ENCODE measurements at regions not wholly inside any gene's neighbourhood (a gene's known extent, or its start where the extent isn't known, plus 50 kb on each side); places are given as distances from the start of the nearest gene placed in this dataset.
"Not testable (repeated sequence)": the region's sequence is repeated elsewhere in the genome, so short reads cannot be mapped to it uniquely, and the experiment has no call there.

DNA sequence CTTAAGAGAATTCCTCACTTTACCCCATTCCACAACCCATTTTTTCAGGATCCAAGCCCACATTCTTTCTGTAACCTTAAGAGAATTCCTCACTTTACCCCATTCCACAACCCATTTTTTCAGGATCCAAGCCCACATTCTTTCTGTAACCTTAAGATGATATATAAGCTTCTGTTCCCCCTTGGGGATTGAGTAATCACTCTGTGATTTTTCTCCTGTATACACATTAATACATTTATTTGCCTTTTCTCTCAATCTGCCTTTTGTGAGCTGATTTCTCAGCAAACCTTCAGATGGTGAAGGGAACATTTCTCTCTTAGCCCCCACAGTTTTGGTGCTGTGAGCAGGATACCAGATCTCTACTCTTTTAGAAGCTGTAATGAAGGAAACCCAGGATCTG, 494.1 kb downstream of the TMEM135 start:
- TF ChIP-seq EP300, POLR2A (IDR thresholded peaks at IDR 0.05): not testable (repeated sequence)
- TF ChIP-seq, protein P1, sequence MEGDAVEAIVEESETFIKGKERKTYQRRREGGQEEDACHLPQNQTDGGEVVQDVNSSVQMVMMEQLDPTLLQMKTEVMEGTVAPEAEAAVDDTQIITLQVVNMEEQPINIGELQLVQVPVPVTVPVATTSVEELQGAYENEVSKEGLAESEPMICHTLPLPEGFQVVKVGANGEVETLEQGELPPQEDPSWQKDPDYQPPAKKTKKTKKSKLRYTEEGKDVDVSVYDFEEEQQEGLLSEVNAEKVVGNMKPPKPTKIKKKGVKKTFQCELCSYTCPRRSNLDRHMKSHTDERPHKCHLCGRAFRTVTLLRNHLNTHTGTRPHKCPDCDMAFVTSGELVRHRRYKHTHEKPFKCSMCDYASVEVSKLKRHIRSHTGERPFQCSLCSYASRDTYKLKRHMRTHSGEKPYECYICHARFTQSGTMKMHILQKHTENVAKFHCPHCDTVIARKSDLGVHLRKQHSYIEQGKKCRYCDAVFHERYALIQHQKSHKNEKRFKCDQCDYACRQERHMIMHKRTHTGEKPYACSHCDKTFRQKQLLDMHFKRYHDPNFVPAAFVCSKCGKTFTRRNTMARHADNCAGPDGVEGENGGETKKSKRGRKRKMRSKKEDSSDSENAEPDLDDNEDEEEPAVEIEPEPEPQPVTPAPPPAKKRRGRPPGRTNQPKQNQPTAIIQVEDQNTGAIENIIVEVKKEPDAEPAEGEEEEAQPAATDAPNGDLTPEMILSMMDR (IDR thresholded peaks at IDR 0.05), result not testable (repeated sequence)

All from ovary (tissue), 3 donors.